Stomach (tissue), 8 donors: ENCODE measurements at regions not wholly inside any gene's neighbourhood (a gene's known extent, or its start where the extent isn't known, plus 50 kb on each side); places are given as distances from the start of the nearest gene placed in this dataset.

Experiments
- DNase-seq, 2 donors: peaks; one replicate each; pipeline versions ENCODE4 v3.0.0 to v3.0.0-alpha.2; 2013 to 2019
- H3K27ac ChIP-seq, 5 donors: fragments of 200-600 bp in 4 of 5; sonication (generic) in 4 of 5; one replicate each; pipeline ENCODE4 v1.5.1; 2013 to 2019; ENCODE audit warnings: mild to moderate bottlenecking in 1 of 5, moderate library complexity in 1 of 5
- H3K27me3 ChIP-seq, 3 donors: fragments of 200-600 bp; sonication (generic); one replicate each; pipeline ENCODE4 v1.5.1; 2017 to 2019; ENCODE audit warnings: mixed run types in 1 of 3
- H3K36me3 ChIP-seq, 4 donors: fragments of 200-600 bp; sonication (generic); 1 replicate in 3 of 4; 2 replicates in 1 of 4; pipeline ENCODE4 v1.5.1; 2016 to 2019
- H3K4me1 ChIP-seq, 4 donors: fragments of 200-600 bp; sonication (generic); one replicate each; pipeline ENCODE4 v1.5.1; 2016 to 2019
- H3K4me3 ChIP-seq, 4 donors: fragments of 200-600 bp; sonication (generic) in 3 of 4; one replicate each; pipeline ENCODE4 v1.5.1; 2016 to 2019; ENCODE audit warnings: mild to moderate bottlenecking in 1 of 4
- H3K9me3 ChIP-seq, 4 donors: fragments of 200-600 bp; sonication (generic); one replicate each; pipeline ENCODE4 v1.5.1; 2016 to 2019
- EP300 ChIP-seq: sonication (generic); formaldehyde crosslinking; IDR thresholded peaks from one replicate; pipeline ENCODE4 v1.6.1; 2017; ENCODE audit warnings: antibody characterized with exemption
- POLR2A ChIP-seq, 4 donors: fragments of 450-650 bp; IDR thresholded peaks; one replicate each; pipeline ENCODE4 v1.6.1; 2016; ENCODE audit warnings: antibody characterized with exemption in 4 of 4, control low read depth in 2 of 4, mild to moderate bottlenecking in 1 of 4, moderate library complexity in 1 of 4
- POLR2AphosphoS5 ChIP-seq, 3 donors: sonication (generic); formaldehyde crosslinking; IDR thresholded peaks; one replicate each; pipeline ENCODE4 v1.6.1; 2016; ENCODE audit warnings: antibody characterized with exemption in 3 of 3
- WGBS, 5 donors: extraction: QIAGEN DNeasy Blood & Tissue Kit in 3 of 5; methylation state at CpG; one replicate each; pipeline versions ENCODE4 v1.1.5 to v1.1.7; 2013 to 2018; 5-methylcytosine and 5-hydroxymethylcytosine counted together
- intact Hi-C: fragments of 100-400 bp; cut with DNase I; formaldehyde crosslinking; loops from one replicate; pipeline ENCODE4 v1.15.1; 2023; ENCODE audit warnings: low total_unique reads
- TF ChIP-seq, protein P1 (sequence below), 7 experiments: fragments of 450-650 bp in 4 of 7; fragments of 200-600 bp in 3 of 7; sonication (generic) in 3 of 7; IDR thresholded peaks; one replicate each; pipeline ENCODE4 v1.5.1; 2016 to 2019; ENCODE audit warnings: antibody characterized with exemption in 7 of 7, control low read depth in 2 of 7, mild to moderate bottlenecking in 1 of 7
- donor health status: healthy with polysubstance abuse.
- donor health status: Bipolar disorder and iron deficiency.
- donor health status: healthy.

DNA sequence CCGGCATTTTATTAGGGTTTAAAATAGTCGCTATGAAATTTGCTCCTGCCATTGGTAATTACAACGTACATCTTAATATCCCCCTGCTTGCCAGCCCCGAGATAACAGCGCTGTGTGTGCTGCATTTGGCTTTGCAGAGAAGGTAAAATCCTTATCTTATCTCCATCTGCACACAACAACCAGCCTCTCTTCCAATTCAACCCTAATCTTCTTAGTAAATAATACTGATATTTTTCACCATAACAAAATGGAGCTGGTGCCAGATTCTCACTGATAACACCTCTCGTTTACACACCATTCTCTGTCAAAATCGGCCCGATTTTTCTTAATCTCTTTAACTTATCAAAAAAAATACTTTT is 61.4 kb upstream of the SIX3 start:
- peaks cover 0 to 12% (median 5%) of the 10 kb centered on the region in 4 donors for H3K9me3 ChIP-seq
- WGBS, 5 donors: 30 to 56% (median 42%) methylated on average over 8 of the region's 8 CpGs
- no peak overlapping the region for H3K4me3 ChIP-seq
- H3K27ac ChIP-seq: no peak overlapping the region
- DNase-seq: no peak
- H3K36me3 ChIP-seq: no peaks in the 10 kb centered on the region
- H3K4me1 ChIP-seq: no peaks in the 10 kb centered on the region
- peaks cover 0 to 51% (median 0%) of the 10 kb centered on the region in 3 donors for H3K27me3 ChIP-seq
- intact Hi-C loops: no loop called here
- TF ChIP-seq POLR2A (IDR thresholded peaks at IDR 0.05) (no peak), EP300 (no peak), POLR2AphosphoS5 (IDR thresholded peaks at IDR 0.05) (no peak)
- TF ChIP-seq, protein P1, sequence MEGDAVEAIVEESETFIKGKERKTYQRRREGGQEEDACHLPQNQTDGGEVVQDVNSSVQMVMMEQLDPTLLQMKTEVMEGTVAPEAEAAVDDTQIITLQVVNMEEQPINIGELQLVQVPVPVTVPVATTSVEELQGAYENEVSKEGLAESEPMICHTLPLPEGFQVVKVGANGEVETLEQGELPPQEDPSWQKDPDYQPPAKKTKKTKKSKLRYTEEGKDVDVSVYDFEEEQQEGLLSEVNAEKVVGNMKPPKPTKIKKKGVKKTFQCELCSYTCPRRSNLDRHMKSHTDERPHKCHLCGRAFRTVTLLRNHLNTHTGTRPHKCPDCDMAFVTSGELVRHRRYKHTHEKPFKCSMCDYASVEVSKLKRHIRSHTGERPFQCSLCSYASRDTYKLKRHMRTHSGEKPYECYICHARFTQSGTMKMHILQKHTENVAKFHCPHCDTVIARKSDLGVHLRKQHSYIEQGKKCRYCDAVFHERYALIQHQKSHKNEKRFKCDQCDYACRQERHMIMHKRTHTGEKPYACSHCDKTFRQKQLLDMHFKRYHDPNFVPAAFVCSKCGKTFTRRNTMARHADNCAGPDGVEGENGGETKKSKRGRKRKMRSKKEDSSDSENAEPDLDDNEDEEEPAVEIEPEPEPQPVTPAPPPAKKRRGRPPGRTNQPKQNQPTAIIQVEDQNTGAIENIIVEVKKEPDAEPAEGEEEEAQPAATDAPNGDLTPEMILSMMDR (IDR thresholded peaks at IDR 0.05): no peak

DNA sequence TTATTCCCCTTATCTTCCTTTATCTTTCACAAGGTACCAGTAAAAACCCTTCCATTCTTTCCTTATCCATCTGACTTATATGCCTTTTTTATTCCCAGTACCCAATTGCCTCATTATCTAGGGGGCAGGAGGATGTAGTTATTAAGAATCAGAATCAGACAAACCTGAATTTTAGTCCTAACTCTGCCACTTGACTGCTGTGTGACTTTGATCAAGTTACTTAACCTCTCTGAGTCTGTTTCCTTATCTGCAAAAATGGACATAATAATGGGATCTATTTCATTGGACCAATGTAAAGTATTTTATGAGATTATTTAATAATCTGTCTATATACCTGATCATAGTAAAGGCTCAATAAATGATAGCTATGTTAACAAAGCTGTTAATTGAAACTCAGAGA is 59.6 kb upstream of the SIX3 start:
- Histone ChIP-seq H3K27me3 (peaks cover 0 to 67% (median 0%) of the 10 kb centered on the region in 3 donors), H3K27ac (no peak overlapping the region), H3K4me3 (no peak overlapping the region), H3K4me1 (no peaks in the 10 kb centered on the region), H3K36me3 (no peaks in the 10 kb centered on the region), H3K9me3 (no peaks in the 10 kb centered on the region)
- TF ChIP-seq, protein P1 (IDR thresholded peaks at IDR 0.05): no peak
- no peak for TF ChIP-seq EP300
- no peak for TF ChIP-seq POLR2AphosphoS5 (IDR thresholded peaks at IDR 0.05)
- no peak for TF ChIP-seq POLR2A (IDR thresholded peaks at IDR 0.05)
- intact Hi-C loops: no loop called here
- DNase-seq: no peak

DNA sequence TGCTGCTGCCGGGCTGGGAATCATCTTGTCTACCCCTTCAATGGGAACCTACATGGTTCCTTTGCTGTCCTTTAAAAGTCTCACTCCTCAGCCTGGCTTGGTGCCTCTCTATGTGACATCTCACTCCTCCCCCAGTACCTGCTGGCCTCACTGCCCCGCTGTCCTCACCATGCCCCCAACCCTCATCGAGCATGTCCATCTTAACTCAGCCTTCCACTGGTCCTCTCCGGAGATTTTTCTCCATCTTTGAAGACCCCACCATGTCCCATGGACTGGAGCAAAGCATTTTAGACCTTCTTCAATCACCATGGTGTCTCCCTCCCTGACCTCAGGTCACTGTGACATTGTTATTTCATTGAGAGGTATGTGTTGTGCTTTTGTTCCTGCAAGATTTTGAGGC is 58.1 kb upstream of the SIX3 start:
- Histone ChIP-seq H3K27ac (no peak overlapping the region), H3K27me3 (peaks cover 0 to 66% (median 2%) of the 10 kb centered on the region in 3 donors), H3K36me3 (no peaks in the 10 kb centered on the region), H3K4me1 (no peaks in the 10 kb centered on the region), H3K4me3 (no peak overlapping the region), H3K9me3 (no peaks in the 10 kb centered on the region)
- no peak for DNase-seq
- intact Hi-C loops: no loop called here
- TF ChIP-seq EP300 (no peak), POLR2AphosphoS5 (IDR thresholded peaks at IDR 0.05) (no peak), POLR2A (IDR thresholded peaks at IDR 0.05) (no peak)
- TF ChIP-seq, protein P1 (IDR thresholded peaks at IDR 0.05): no peak
- 89 to 93% (median 91%) methylated on average over 4 of the region's 4 CpGs for WGBS, 5 donors

DNA sequence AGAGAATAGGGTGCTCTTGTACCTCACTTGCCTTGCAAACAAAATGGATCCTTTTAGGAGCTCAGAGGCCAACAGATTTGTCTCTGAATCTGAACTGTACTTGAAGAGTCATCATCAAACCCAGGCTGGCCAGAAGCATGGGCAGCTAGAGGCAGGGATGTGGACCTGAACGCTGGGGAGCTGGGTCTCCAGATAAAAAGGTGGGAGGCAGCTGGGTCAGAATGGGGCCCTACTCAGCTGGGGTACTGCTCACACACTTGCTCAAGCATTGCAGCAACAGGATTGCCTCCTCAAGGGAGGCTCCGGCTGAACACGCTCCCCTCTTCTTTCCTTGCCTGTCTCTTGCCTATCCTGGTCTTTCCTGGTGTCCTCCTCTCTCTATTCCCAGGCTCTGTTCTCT is 57.3 kb upstream of the SIX3 start:
- Histone ChIP-seq H3K9me3 (no peaks in the 10 kb centered on the region), H3K4me3 (no peak overlapping the region), H3K4me1 (no peaks in the 10 kb centered on the region), H3K36me3 (no peaks in the 10 kb centered on the region), H3K27ac (no peak overlapping the region), H3K27me3 (peaks cover 0 to 57% (median 2%) of the 10 kb centered on the region in 3 donors)
- no peak for TF ChIP-seq EP300
- TF ChIP-seq, protein P1 (IDR thresholded peaks at IDR 0.05): no peak
- no peak for TF ChIP-seq POLR2A (IDR thresholded peaks at IDR 0.05)
- TF ChIP-seq POLR2AphosphoS5 (IDR thresholded peaks at IDR 0.05): no peak
- no peak for DNase-seq
- intact Hi-C loops: no loop called here
- WGBS, 5 donors: 69 to 82% (median 78%) methylated on average over 2 to 3 of the region's 3 CpGs
